Sigmoid colon (tissue), 6 donors: ENCODE measurements at regions not wholly inside any gene's neighbourhood (a gene's known extent, or its start where the extent isn't known, plus 50 kb on each side); places are given as distances from the start of the nearest gene placed in this dataset.

Source experiments
- DNase-seq: peaks from one replicate; pipeline ENCODE4 v3.0.0-alpha.2; 2019
- H3K27ac ChIP-seq, 4 donors: fragments of 200-600 bp; sonication (generic); one replicate each; pipeline ENCODE4 v1.5.1; 2016 to 2019; ENCODE audit warnings: mild to moderate bottlenecking in 1 of 4
- H3K27me3 ChIP-seq, 3 donors: fragments of 200-600 bp; sonication (generic); one replicate each; pipeline ENCODE4 v1.5.1; 2019; ENCODE audit warnings: mild to moderate bottlenecking in 1 of 3
- H3K36me3 ChIP-seq, 4 donors: fragments of 200-600 bp; sonication (generic); one replicate each; pipeline ENCODE4 v1.5.1; 2016 to 2019
- H3K4me1 ChIP-seq, 4 donors: fragments of 200-600 bp; sonication (generic); one replicate each; pipeline ENCODE4 v1.5.1; 2017 to 2019
- H3K4me3 ChIP-seq, 4 donors: fragments of 200-600 bp; sonication (generic); one replicate each; pipeline ENCODE4 v1.5.1; 2017 to 2019; ENCODE audit warnings: mild to moderate bottlenecking in 2 of 4, moderate library complexity in 1 of 4
- H3K9me3 ChIP-seq, 4 donors: fragments of 200-600 bp in 3 of 4; sonication (generic) in 3 of 4; one replicate each; pipeline versions ENCODE4 v1.5.1 to v1.6.1; 2013 to 2019
- EP300 ChIP-seq, 4 donors: sonication (generic); formaldehyde crosslinking; IDR thresholded peaks; one replicate each; pipeline ENCODE4 v1.6.1; 2017; ENCODE audit warnings: antibody characterized with exemption in 4 of 4
- POLR2A ChIP-seq, 2 donors: fragments of 450-650 bp; IDR thresholded peaks; one replicate each; pipeline ENCODE4 v1.6.1; 2016; ENCODE audit warnings: antibody characterized with exemption in 2 of 2, mild to moderate bottlenecking in 2 of 2, moderate library complexity in 2 of 2
- POLR2AphosphoS5 ChIP-seq, 4 donors: sonication (generic); formaldehyde crosslinking; IDR thresholded peaks; one replicate each; pipeline ENCODE4 v1.6.1; 2017; ENCODE audit warnings: antibody characterized with exemption in 4 of 4
- WGBS, 2 donors: extraction: QIAGEN DNeasy Blood & Tissue Kit; methylation state at CpG; one replicate each; pipeline ENCODE4 v1.1.7; 2013; 5-methylcytosine and 5-hydroxymethylcytosine counted together
- intact Hi-C: fragments of 100-400 bp; cut with DNase I; formaldehyde crosslinking; loops from one replicate; pipeline ENCODE4 v1.15.1; 2023
- TF ChIP-seq, protein P1 (sequence below), 4 experiments: fragments of 450-650 bp in 3 of 4; fragments of 200-600 bp in 1 of 4; IDR thresholded peaks; one replicate each; pipeline ENCODE4 v1.5.1; 2016 to 2019; ENCODE audit warnings: antibody characterized with exemption in 4 of 4, mild to moderate bottlenecking in 3 of 4, moderate library complexity in 2 of 4
- donor health status: healthy with polysubstance abuse.
- donor health status: healthy.

GRCh38 chr6:167589615-167589940, 237.1 kb upstream of the AFDN start:
- intact Hi-C loops: no loop called here
- no peaks in the 10 kb centered on the region for H3K9me3 ChIP-seq
- TF ChIP-seq POLR2AphosphoS5 (IDR thresholded peaks at IDR 0.05): no peak
- no peak for TF ChIP-seq EP300 (IDR thresholded peaks at IDR 0.05)
- no peak for TF ChIP-seq POLR2A (IDR thresholded peaks at IDR 0.05)
- TF ChIP-seq, protein P1, sequence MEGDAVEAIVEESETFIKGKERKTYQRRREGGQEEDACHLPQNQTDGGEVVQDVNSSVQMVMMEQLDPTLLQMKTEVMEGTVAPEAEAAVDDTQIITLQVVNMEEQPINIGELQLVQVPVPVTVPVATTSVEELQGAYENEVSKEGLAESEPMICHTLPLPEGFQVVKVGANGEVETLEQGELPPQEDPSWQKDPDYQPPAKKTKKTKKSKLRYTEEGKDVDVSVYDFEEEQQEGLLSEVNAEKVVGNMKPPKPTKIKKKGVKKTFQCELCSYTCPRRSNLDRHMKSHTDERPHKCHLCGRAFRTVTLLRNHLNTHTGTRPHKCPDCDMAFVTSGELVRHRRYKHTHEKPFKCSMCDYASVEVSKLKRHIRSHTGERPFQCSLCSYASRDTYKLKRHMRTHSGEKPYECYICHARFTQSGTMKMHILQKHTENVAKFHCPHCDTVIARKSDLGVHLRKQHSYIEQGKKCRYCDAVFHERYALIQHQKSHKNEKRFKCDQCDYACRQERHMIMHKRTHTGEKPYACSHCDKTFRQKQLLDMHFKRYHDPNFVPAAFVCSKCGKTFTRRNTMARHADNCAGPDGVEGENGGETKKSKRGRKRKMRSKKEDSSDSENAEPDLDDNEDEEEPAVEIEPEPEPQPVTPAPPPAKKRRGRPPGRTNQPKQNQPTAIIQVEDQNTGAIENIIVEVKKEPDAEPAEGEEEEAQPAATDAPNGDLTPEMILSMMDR (IDR thresholded peaks at IDR 0.05): no peak
- H3K27ac ChIP-seq: no peak overlapping the region
- 53 to 56% methylated on average over 10 of the region's 10 CpGs for WGBS, 2 donors
- no peak overlapping the region for H3K4me3 ChIP-seq
- DNase-seq: peak; percentile 30
- H3K27me3 ChIP-seq: no peaks in the 10 kb centered on the region
- no peaks in the 10 kb centered on the region for H3K4me1 ChIP-seq
- no peaks in the 10 kb centered on the region for H3K36me3 ChIP-seq

DNA sequence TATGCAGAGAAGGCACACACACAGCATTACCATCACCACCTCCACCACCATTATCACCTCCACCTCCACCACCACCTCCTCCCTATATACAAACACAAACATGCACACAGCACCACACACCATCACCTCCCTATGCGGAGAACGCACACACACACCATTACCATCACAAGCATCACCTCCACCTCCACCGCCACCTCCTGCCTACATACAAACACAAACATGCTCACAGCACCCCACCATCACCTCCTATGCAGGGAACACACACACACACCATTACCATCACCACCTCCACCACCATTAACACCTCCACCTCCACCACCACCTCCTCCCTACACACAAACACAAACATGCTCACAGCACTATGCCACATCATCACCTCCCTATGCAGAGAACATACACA, 236.5 kb upstream of the AFDN start:
- Histone ChIP-seq H3K9me3 (no peaks in the 10 kb centered on the region), H3K27me3 (no peaks in the 10 kb centered on the region), H3K4me3 (no peak overlapping the region), H3K27ac (no peak overlapping the region), H3K4me1 (no peaks in the 10 kb centered on the region), H3K36me3 (no peaks in the 10 kb centered on the region)
- 96 to 99% methylated on average over 3 of the region's 3 CpGs for WGBS, 2 donors
- TF ChIP-seq, protein P1 (IDR thresholded peaks at IDR 0.05): no peak
- TF ChIP-seq POLR2AphosphoS5 (IDR thresholded peaks at IDR 0.05) (no peak), EP300 (IDR thresholded peaks at IDR 0.05) (no peak), POLR2A (IDR thresholded peaks at IDR 0.05) (no peak)
- intact Hi-C loops: no loop called here
- DNase-seq: peak; percentile 18
